A673 (cell line): ENCODE measurements at regions not wholly inside any gene's neighbourhood (a gene's known extent, or its start where the extent isn't known, plus 50 kb on each side); places are given as distances from the start of the nearest gene placed in this dataset.

ENCODE experiments used
- EZH2 ChIP-seq: fragments of 200-600 bp; sonication (generic); IDR thresholded peaks from 2 replicates; pipeline ENCODE4 v1.6.1; 2017; ENCODE audit warnings: borderline replicate concordance, low read depth, mild to moderate bottlenecking, mixed read lengths, antibody characterized with exemption, low read length; ENCODE audit not compliant: poor library complexity, severe bottlenecking
- TF ChIP-seq, protein P1 (sequence below): fragments of 300-800, 200-600 bp; sonication (generic); conservative IDR thresholded peaks from 2 replicates; pipeline ENCODE4 v1.5.1; 2017; ENCODE audit warnings: low read depth, mild to moderate bottlenecking, antibody characterized with exemption, low read length, moderate library complexity, mixed read lengths

DNA sequence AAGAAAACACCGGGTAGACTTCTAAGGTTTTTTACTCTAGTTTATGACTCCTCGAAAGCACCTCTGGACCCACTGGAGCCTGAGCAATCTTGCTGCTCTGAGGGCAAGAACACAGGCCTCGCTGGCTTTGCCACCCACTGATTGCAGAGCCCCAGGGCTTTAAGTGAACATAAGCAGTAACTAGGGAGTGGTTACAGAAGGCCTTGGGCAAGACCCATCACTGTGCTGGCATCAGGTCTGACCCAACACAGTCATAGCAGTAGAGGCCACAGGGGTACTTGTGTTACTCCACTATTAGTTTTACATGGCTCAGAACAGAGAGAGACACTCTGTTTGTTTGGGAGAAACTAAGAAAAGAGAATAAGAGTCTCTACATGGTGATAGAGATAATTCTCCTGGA is 684.5 kb downstream of the FAM181B start:
- TF ChIP-seq, protein P1, sequence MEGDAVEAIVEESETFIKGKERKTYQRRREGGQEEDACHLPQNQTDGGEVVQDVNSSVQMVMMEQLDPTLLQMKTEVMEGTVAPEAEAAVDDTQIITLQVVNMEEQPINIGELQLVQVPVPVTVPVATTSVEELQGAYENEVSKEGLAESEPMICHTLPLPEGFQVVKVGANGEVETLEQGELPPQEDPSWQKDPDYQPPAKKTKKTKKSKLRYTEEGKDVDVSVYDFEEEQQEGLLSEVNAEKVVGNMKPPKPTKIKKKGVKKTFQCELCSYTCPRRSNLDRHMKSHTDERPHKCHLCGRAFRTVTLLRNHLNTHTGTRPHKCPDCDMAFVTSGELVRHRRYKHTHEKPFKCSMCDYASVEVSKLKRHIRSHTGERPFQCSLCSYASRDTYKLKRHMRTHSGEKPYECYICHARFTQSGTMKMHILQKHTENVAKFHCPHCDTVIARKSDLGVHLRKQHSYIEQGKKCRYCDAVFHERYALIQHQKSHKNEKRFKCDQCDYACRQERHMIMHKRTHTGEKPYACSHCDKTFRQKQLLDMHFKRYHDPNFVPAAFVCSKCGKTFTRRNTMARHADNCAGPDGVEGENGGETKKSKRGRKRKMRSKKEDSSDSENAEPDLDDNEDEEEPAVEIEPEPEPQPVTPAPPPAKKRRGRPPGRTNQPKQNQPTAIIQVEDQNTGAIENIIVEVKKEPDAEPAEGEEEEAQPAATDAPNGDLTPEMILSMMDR: no peak
- no peak for TF ChIP-seq EZH2
